GM12864 (cell line): ENCODE measurements at regions not wholly inside any gene's neighbourhood (a gene's known extent, or its start where the extent isn't known, plus 50 kb on each side); places are given as distances from the start of the nearest gene placed in this dataset.
A peak's percentile ranks its signal among the peaks of the same experiment; 100 is the strongest.

Source experiments
- DNase-seq: peaks from one replicate; pipeline ENCODE4 v3.0.0-alpha.2; 2011; ENCODE audit warnings: low read depth
- H3K4me3 ChIP-seq: 2 replicates; pipeline ENCODE4 v1.5.1; 2011; ENCODE audit warnings: mild to moderate bottlenecking, low read depth, low read length, control low read depth
- CTCF ChIP-seq: IDR thresholded peaks from 2 replicates; pipeline ENCODE4 v1.5.1; 2011; ENCODE audit warnings: low read depth, mild to moderate bottlenecking, moderate library complexity, low read length, control low read depth, inconsistent platforms; ENCODE audit errors: missing control alignments

DNA sequence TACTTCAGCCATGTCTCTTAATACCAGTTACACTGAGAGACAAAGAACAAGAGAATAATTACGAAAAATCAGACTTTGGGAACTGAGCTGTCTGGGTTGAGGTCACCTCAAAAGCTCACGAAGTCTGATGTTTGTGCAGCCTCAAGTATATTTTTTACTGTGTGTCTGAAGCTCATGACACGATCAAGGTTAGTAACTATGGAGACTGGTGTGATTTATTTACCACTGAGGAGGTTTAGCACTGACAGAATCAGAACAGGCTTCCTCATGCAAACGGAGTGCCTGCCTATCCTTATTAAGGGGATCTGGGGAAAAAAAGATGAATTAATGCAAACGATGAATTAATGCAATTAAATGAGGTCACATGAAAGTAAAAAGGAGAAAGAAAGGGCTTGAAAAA, 61.1 kb upstream of the RAPH1 start:
- H3K4me3 ChIP-seq: no peak overlapping the region
- TF ChIP-seq CTCF: no peak
- DNase-seq: no peak

DNA sequence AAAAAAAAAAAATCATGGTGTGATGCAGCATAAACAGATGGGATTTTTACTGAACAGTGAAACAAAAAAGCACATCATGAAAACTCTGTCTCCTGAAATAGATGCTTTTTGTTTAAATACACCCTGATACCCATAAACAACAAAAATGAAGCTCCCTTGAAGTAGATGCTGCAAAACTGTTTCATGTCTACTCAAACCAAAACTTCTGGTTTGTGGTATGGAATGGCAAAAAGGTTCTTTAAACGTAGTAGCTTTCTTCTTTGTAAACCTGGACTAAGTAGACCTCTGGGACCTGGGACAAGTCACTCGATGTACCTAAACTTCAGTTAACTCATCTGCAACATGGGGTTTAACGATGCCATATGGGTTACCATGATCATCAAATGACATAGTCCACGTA, 64.4 kb upstream of the RAPH1 start:
- peak; percentile 47 for DNase-seq
- TF ChIP-seq CTCF: no peak

GRCh38 chr2:203600286-203600685, 65.2 kb upstream of the RAPH1 start:
- DNase-seq: no peak
- no peak for TF ChIP-seq CTCF
- H3K4me3 ChIP-seq: no peak overlapping the region

More for the DNA sequence above, 64.4 kb upstream of the RAPH1 start:
- H3K4me3 ChIP-seq: no peak overlapping the region

DNA sequence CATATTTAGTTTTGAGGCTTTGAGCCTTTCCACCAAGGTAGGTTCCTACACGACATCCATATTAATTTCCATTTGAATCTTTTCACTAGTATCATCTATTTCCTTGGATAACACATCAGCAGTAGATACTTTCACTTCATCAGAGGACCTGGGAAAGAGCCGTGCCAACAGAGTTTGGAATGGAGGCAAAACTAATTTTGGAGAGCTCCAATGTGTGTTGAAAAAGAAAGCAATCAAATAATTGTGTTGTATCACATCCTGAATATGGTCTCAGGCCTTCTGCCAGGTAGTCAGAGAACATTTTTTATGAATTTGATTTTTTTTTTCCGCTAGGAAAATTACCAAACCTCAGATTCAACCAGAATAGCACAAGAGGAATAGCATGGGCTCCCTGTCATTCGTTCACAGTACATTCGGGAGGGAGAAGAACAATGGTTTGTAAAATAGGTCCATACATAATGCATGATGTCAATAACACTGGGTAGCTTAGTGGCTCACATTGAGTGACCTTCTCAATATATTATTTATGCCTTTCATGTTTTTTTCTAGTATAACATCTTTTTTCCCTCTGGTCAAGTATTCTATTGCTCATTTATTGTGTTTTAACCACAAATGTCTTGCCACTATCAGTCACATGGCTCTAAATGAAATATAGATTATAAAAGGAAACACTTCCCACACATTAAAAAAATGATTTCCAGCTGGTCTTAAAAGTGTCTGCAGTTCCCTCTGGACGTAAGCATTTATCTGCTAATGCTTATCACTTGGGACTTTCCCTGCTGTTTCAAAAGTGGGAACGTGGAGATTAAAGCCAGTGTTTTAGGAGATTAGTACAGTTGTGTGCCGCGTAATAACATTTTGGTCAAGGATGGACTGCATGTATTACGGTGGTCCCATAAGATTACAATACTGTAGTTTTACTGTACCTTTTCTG, 68.6 kb upstream of the RAPH1 start:
- DNase-seq: no peak
- no peak for TF ChIP-seq CTCF
- no peak overlapping the region for H3K4me3 ChIP-seq

- H3K4me3 ChIP-seq: no peak overlapping the region
- TF ChIP-seq CTCF: no peak
- DNase-seq: no peak
Measured at GRCh38 chr2:203605302-203605701, 70.2 kb upstream of the RAPH1 start.

DNA sequence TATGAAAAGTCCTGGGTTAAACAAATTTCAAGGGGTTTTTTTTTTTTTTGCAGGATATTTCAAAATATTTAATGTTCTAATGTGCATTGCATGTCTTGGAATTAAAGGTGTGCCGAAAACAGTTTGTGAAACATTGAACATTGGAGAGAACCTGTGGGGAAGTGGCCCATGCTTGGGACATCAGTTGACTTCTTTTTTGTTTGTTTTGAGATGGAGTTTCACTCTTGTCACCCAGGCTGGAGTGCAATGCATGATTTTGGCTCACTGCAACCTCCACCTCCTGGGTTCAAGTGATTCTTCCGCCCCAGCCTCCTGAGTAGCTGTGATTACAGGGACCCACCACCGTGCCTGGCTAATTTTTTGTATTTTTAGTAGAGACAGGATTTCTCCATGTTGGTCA, 71.0 kb upstream of the RAPH1 start:
- no peak for TF ChIP-seq CTCF
- no peak overlapping the region for H3K4me3 ChIP-seq
- no peak for DNase-seq

DNA sequence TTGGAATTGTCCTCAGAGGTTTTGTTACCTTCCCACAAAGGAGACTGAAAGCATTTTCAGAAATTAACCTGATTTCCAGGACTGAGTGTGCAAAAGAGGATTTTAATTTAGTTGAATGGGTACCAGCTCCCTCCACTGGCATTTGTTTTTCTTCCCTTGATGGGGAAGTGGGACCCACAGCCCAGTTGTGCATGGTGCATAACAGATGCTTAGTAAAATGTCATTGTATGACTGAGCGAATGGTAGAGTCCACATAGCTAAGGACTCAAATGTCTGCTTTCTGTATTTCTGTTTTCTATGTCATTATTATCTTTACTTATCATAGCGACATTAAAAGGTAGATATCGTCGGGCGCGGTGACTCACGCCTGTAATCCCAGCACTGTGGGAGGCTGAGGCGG, 75.5 kb upstream of the RAPH1 start:
- no peak for DNase-seq
- no peak for TF ChIP-seq CTCF
- no peak overlapping the region for H3K4me3 ChIP-seq
